ENCODE measurements at regions not wholly inside any gene's neighbourhood (a gene's known extent, or its start where the extent isn't known, plus 50 kb on each side); places are given as distances from the start of the nearest gene placed in this dataset.

DNA sequence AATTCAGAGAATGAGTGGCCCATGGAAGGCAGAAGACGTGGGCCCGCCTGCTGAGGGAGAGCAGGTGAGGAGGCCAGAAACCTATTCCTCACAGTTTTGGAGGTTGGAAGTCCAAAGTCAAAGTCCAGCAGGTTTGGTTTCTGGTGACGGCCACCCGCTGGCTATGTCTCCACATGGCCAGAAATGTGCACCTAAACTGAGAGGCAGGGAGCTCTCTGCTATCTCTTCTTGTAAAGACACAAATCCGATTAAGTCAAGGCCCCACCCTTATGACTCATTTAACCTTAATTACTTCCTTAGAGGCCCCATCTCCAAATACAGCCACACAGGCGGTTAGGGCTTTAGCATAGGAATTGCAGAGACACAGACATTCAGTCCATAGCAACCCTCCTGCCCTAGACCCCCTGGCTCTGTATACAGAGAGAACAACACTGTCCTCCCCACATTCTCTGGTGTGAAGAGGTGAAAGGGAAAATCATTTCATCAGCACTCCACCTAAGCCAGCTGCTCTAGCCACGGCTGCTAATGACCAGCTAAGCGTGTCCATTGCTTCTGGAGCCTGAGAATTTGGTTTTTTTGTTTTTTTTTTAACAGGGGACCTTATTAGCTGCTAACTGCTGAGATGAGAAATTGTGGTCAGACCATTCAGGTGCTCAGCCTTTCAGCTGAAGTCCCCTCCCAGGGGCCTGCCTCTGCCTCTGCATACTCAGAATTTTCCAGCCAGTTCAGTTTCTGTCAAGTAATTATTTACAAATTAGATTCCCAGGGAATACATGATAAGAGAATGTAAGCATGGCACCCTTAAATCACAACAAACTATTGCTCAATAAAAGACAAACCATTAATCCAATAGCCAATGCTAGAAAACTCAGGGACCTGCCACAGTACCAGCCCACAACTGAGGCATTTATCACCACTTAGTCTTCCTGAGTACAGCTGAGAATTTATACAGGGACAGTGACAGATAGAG, 368.7 kb upstream of the ID2 start:
- no peaks in the 10 kb centered on the region for H3K9me3 ChIP-seq
- H3K36me3 ChIP-seq: no peaks in the 10 kb centered on the region
- DNase-seq (ENCODE audit: low spot score) (no peak), ATAC-seq (ENCODE audit: insufficient number of reproducible peaks, low FRiP score, low read depth) (no peak)
- H3K4me3 ChIP-seq: no peak overlapping the region
- H3K4me1 ChIP-seq (ENCODE audit: control insufficient read depth in 1 of 2, low read depth in 2 of 2): peaks cover 0 to 7% of the 10 kb centered on the region in 2 donors
- TF ChIP-seq, protein P1, sequence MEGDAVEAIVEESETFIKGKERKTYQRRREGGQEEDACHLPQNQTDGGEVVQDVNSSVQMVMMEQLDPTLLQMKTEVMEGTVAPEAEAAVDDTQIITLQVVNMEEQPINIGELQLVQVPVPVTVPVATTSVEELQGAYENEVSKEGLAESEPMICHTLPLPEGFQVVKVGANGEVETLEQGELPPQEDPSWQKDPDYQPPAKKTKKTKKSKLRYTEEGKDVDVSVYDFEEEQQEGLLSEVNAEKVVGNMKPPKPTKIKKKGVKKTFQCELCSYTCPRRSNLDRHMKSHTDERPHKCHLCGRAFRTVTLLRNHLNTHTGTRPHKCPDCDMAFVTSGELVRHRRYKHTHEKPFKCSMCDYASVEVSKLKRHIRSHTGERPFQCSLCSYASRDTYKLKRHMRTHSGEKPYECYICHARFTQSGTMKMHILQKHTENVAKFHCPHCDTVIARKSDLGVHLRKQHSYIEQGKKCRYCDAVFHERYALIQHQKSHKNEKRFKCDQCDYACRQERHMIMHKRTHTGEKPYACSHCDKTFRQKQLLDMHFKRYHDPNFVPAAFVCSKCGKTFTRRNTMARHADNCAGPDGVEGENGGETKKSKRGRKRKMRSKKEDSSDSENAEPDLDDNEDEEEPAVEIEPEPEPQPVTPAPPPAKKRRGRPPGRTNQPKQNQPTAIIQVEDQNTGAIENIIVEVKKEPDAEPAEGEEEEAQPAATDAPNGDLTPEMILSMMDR (IDR thresholded peaks at IDR 0.05): no peak
- no peak overlapping the region for H3K27ac ChIP-seq
- H3K27me3 ChIP-seq (replicated peaks; ENCODE audit: insufficient read depth): no peaks in the 10 kb centered on the region

- H3K4me1 ChIP-seq (ENCODE audit: control insufficient read depth in 1 of 2, low read depth in 2 of 2): peaks cover 0 to 4% of the 10 kb centered on the region in 2 donors
- TF ChIP-seq, protein P1 (IDR thresholded peaks at IDR 0.05): no peak
Measured at GRCh38 chr2:8314063-8314462, 367.8 kb upstream of the ID2 start.

GRCh38 chr2:8315531-8316165, 366.2 kb upstream of the ID2 start:
- Histone ChIP-seq H3K27me3 (replicated peaks; ENCODE audit: insufficient read depth) (no peaks in the 10 kb centered on the region), H3K36me3 (no peaks in the 10 kb centered on the region), H3K9me3 (no peaks in the 10 kb centered on the region), H3K4me1 (ENCODE audit: control insufficient read depth in 1 of 2, low read depth in 2 of 2) (no peaks in the 10 kb centered on the region), H3K27ac (no peak overlapping the region), H3K4me3 (no peak overlapping the region)
- DNase-seq (ENCODE audit: low spot score): no peak
- ATAC-seq (ENCODE audit: insufficient number of reproducible peaks, low FRiP score, low read depth): no peak
- TF ChIP-seq, protein P1 (IDR thresholded peaks at IDR 0.05): no peak

More at GRCh38 chr2:8314063-8314462, 367.8 kb upstream of the ID2 start:
- ATAC-seq (ENCODE audit: insufficient number of reproducible peaks, low FRiP score, low read depth): no peak
- Histone ChIP-seq H3K9me3 (no peaks in the 10 kb centered on the region), H3K4me3 (no peak overlapping the region), H3K36me3 (no peaks in the 10 kb centered on the region), H3K27ac (no peak overlapping the region), H3K27me3 (replicated peaks; ENCODE audit: insufficient read depth) (no peaks in the 10 kb centered on the region)
- no peak for DNase-seq (ENCODE audit: low spot score)

DNA sequence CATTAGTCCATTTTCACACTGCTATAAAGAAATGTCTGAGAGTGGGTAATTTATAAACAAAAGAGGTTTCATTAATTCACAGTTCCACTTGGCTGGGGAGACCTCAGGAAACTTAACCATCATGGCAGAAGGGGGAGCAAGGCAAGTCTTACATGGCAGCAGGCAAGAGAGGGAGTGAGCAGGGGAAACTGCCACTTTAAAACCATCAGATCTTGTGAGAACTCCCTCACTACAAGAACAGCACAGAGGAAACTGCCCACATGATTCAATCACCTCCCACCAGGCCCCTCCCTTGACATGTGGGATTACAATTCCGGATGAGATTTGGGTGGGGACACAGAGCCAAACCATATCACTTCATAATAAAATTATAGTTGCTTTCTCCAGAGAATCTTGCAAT, 365.5 kb upstream of the ID2 start:
- TF ChIP-seq, protein P1 (IDR thresholded peaks at IDR 0.05): no peak
- no peaks in the 10 kb centered on the region for H3K36me3 ChIP-seq
- no peaks in the 10 kb centered on the region for H3K4me1 ChIP-seq (ENCODE audit: control insufficient read depth in 1 of 2, low read depth in 2 of 2)
- H3K27me3 ChIP-seq (replicated peaks; ENCODE audit: insufficient read depth): no peaks in the 10 kb centered on the region
- DNase-seq (ENCODE audit: low spot score) (no peak), ATAC-seq (ENCODE audit: insufficient number of reproducible peaks, low FRiP score, low read depth) (no peak)
- no peak overlapping the region for H3K27ac ChIP-seq
- no peak overlapping the region for H3K4me3 ChIP-seq
- H3K9me3 ChIP-seq: no peaks in the 10 kb centered on the region

DNA sequence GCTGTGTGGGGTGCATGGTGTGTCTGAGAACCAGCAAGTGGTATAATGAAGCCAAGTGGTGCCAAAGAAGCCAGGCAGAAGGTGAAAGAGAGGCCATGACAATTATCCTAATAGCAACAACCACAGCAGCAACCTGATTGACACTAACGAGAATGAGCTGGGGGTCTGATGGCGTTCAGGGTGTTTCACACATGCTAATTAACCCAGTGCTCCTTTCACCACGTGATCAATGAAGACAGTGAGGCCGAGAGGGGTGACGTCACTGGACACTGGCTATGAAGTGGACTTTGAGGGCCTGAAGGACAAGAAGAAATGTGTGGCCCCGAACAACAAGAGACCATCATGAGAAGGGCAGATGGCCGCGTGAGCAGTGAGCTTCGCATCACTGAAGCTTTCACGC, 364.4 kb upstream of the ID2 start:
- no peak overlapping the region for H3K27ac ChIP-seq
- DNase-seq (ENCODE audit: low spot score) (no peak), ATAC-seq (ENCODE audit: insufficient number of reproducible peaks, low FRiP score, low read depth) (no peak)
- H3K27me3 ChIP-seq (replicated peaks; ENCODE audit: insufficient read depth): no peaks in the 10 kb centered on the region
- H3K36me3 ChIP-seq: no peaks in the 10 kb centered on the region
- no peak overlapping the region for H3K4me3 ChIP-seq
- H3K9me3 ChIP-seq: no peaks in the 10 kb centered on the region
- H3K4me1 ChIP-seq (ENCODE audit: control insufficient read depth in 1 of 2, low read depth in 2 of 2): no peaks in the 10 kb centered on the region
- TF ChIP-seq, protein P1 (IDR thresholded peaks at IDR 0.05): no peak

Measured in thoracic aorta (tissue), 2 donors.